ENCODE measurements at regions not wholly inside any gene's neighbourhood (a gene's known extent, or its start where the extent isn't known, plus 50 kb on each side); places are given as distances from the start of the nearest gene placed in this dataset.

- no peak for DNase-seq (ENCODE audit: low read depth, low spot score)
These were observed 119.9 kb downstream of the OSR1 start for GRCh38 chr2:19238440-19239060.

DNA sequence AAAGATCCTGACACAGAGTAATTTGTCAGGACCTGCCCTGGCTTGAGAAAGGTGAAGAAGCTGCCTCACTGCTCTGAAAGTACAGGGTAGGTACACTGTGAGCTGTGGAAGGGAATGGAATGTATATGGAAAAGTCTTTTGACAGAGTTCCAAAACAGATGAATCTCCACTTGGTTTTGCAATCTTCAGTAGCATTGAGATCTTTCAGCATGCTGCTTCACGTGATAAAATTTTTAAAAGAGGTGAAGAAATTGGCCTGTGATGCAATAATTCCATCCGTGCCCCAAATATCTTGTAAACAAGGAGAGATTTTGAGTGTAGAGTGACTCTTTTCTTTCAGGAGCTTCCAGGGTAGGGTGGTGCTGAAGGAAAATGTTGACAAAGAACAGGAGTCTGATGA is 123.1 kb downstream of the OSR1 start:
- DNase-seq (ENCODE audit: low read depth, low spot score), result no peak

GRCh38 chr2:19232312-19232711 is 126.1 kb downstream of the OSR1 start:
- no peak for DNase-seq (ENCODE audit: low read depth, low spot score)

DNA sequence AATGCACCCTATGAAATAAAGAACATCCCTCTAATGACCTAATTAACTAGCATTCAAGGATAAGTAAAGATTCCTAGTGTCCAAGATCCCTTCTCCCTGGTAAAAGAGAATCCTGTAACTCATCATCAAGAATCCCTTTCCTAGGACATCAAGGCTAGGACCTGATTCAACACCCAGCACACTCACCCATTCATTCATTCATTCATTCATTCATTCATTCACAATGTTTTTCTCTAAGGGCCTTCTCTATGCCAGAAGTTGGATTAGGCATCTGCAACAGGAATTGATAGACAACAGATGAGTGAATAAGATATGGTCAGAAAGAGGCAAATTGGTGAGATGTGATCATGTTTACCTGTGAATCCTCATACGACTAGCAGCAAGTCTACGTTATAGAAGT is 126.8 kb downstream of the OSR1 start:
- no peak for DNase-seq (ENCODE audit: low read depth, low spot score)

- no peak for DNase-seq (ENCODE audit: low read depth, low spot score)
These were observed 127.8 kb downstream of the OSR1 start for GRCh38 chr2:19230626-19231025.

- peak; percentile 50 for DNase-seq (ENCODE audit: low read depth, low spot score)
These were observed 129.7 kb downstream of the OSR1 start for GRCh38 chr2:19228715-19229114.

DNA sequence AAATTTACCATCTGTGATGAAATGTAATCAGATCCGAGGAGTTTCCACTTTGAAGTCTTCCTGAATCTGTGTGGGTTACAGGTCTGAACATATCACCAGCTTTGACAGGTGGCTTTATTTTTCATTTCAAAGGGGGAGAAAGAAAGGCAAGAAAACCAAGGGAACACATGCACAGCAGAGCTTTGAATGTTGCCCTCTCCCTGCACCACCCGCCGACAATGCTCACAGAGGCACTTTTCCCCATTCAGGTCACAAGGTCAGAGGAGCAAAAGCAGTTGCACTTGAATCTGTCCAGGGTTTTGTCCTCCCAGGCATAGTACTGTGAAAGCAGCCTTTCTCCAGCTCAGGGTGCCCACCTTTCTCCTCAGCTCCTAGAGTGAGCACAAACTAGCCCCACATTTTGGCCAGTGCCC is 130.2 kb downstream of the OSR1 start:
- DNase-seq (ENCODE audit: low read depth, low spot score), result no peak

DNA sequence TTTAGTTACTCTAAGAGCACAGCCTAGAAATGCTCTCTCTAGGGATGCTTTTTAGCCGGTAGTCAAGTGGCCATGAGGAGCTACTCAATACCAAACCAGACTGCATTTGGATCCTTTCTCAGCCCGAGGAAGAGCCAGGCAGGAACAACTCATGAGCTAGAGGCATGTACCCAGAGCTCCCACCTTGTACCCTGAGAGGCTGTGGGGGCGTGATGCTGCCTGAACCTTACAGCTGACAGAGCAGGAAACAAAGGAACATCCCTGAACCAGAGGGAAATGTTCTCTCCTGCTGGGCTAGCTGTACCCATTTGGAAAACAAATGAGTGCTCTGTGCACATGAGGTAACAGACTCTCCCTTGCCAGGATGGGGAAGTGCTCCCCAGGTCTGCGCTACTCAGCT is 131.6 kb downstream of the OSR1 start:
- DNase-seq (ENCODE audit: low read depth, low spot score), result no peak

DNA sequence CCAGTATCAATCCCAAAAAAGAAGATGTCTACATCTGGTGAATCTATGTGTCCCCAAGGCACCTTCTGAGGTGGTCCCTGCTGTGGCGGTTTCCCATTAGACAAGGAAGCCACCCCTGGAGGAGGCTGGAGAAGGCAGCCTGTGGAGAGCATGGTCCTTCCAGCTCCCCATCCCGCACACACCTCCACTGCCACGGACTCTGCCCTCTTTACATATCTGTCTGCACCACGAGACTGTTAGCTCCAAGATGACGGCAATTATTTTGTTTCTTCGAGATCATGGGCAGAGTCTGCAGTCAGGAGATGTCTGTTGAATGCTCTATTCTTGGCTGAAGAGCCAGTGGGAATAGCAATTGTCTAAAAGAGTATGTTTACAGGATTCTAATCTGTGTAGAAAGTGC is 132.0 kb downstream of the OSR1 start:
- no peak for DNase-seq (ENCODE audit: low read depth, low spot score)

DNA sequence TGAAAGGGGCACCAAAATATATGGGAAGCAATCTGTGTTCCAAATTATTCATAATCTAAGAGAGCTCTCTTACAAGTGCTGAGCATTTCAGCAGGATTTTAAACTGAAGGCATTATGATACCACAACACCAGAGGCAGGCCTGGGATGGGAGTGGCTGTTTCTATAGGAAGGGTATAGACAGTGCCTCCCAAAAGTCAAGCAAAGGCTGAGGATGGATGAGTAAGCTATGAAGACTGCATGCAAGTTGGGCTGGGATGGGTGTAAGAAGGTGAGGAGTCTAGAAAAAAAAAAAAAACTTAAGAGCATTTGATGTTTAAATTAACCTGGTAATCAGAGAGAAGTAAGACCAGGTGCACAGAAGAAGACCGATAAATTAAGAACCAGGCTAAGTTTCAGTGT is 132.5 kb downstream of the OSR1 start:
- DNase-seq (ENCODE audit: low read depth, low spot score), result no peak

GRCh38 chr2:19225126-19225525 is 133.3 kb downstream of the OSR1 start:
- DNase-seq (ENCODE audit: low read depth, low spot score), result no peak

GRCh38 chr2:19224486-19224885 is 133.9 kb downstream of the OSR1 start:
- DNase-seq (ENCODE audit: low read depth, low spot score), result no peak

DNA sequence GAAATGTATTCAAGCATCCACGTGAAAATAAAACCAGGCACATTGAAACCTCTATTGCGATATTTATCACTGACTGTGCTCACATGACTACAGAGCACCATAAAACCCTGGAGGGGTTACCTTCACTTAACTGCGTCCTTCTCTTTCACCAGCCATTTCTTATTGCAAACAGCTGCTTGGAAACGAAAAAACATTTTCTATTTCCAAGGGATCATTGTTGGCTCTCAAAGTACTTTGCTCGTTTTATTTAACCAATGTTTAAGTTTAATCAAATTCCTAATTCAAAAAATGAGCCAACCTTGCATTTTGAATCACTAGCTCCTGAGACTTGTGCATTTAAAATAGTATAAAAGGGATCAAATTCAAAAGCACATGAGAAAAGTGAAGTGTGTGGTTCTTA is 134.4 kb downstream of the OSR1 start:
- DNase-seq (ENCODE audit: low read depth, low spot score), result no peak

GRCh38 chr2:19219060-19219459 is 139.4 kb downstream of the OSR1 start:
- no peak for DNase-seq (ENCODE audit: low read depth, low spot score)

GRCh38 chr2:19218166-19218565 is 140.3 kb downstream of the OSR1 start:
- DNase-seq (ENCODE audit: low read depth, low spot score), result no peak

DNA sequence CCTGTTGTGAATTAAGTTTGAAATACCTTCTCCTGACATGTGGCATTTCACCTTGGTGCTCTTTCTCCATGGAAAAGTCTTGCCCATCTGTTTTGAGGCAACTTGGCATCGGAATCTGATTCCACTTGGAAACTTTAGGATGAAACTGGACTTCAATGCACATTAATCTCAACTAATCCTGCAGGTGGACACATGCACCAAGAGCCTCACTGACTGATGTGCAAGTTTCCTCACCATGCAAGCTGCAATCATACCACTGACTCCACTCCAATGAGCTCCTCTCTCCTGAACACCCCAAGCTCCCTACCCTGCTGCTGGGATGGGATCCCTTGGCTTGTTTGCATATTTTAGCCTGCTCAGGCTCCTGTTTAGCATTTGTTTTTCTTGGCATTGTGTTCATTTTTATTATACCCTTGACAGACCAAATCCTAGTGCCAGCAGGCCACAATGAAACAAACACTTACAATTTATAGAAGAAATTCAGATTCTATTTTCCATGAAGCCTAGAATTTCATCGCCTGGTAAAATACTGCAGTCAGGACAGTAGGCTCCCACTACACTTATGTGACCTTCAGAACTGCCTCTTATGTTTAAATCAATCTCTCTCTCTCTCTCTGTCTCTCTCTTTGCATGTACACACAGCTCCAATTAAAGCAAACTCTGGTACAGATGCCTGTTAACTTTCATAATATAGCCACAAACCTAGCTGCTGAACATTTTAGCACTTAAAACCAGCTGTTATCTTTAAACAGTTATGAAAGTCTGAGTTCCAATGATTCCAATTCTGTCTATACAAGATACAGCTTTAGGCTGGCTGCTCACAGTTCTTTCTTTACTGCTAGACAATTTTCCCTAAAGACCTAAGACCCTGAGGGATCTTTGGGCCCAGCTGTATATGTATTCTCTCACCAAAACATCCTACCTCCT is 141.5 kb downstream of the OSR1 start:
- no peak for DNase-seq (ENCODE audit: low read depth, low spot score)

- DNase-seq (ENCODE audit: low read depth, low spot score), result no peak
These were observed 142.2 kb downstream of the OSR1 start for GRCh38 chr2:19216238-19216637.

DNA sequence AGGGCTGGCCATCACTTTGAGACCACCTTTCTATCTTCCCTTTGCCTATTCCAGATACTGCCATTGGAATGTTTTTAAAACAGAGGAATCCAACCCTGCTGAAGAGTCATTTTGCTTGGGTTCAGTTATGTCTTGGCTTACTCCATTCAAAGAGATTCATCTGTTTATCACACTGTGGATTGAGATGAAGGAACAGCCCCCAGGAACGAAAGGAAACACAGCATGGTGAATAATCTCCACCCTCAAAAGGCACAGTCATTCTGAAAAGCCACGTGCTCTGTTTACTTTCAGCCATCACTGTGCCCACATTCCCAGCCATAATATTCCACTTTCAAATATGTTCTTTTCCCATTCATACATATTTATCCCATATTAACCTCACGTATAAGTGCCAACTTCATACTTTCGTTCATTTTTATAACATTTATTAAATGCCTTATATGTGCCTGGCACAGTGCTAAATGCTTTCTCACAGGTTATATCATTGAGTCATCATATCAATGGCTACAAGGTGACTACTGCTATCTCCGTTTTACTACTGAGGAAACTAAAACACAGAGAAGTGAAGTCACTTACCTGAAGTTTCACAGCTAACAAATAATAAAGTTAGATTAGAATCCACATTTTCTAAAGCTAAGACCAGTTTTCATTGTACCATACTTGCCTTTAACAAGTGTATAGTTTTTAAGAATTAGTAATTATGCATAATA is 143.6 kb downstream of the OSR1 start:
- DNase-seq (ENCODE audit: low read depth, low spot score), result no peak

DNA sequence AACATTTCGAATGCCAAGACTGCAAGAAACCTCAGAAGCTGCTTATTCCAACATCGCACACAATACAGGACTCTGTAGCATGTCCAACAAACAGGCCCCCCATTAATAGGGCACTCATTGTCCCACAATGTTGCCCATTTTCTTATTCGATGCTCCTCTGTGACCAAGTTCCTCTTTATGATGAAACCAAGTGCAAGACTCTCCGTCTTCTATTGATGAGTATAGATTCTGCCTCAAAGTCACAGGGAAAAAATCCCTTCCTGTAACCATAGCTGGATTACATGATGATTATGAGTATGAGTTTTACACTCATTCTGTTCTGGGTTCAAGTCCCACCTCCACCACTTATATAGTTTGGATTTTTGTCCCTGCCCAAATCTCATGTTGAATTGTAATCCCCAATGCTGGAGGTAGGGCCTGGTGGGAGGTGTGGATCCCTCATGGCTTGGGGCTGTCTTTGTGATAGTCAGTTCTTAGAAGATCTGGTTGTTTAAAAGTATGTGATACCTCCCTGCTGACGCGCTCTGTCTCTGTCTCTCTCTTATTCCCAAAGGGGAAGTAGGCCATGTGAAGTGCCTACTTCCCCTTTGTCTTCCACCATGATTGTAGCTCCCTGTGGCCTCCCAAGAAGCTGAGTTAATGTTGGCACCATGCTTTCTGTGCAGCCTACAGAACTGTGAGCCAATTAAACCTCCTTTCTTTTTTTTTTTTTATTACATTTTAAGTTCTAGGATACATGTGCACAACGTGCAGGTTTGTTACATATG is 148.7 kb downstream of the OSR1 start:
- no peak for DNase-seq (ENCODE audit: low read depth, low spot score)

GRCh38 chr2:19208479-19209199 is 149.8 kb downstream of the OSR1 start:
- DNase-seq (ENCODE audit: low read depth, low spot score), result no peak

GRCh38 chr2:19207452-19207851 is 151.0 kb downstream of the OSR1 start:
- DNase-seq (ENCODE audit: low read depth, low spot score), result no peak

Data from ELF-1 (cell line).